HEK293 (cell line): ENCODE measurements at regions not wholly inside any gene's neighbourhood (a gene's known extent, or its start where the extent isn't known, plus 50 kb on each side); places are given as distances from the start of the nearest gene placed in this dataset.

Experiments used
- KLF16 ChIP-seq: fragments of 450-650 bp; formaldehyde crosslinking; IDR thresholded peaks from 2 replicates; pipeline ENCODE4 v1.5.1; 2017; ENCODE audit warnings: missing biosample characterization, missing genetic modification characterization
- SP2 ChIP-seq: fragments of 450-650 bp; formaldehyde crosslinking; IDR thresholded peaks from 2 replicates; pipeline ENCODE4 v1.5.1; 2016; ENCODE audit warnings: missing biosample characterization, missing genetic modification characterization
- ZBTB20 ChIP-seq: fragments of 450-650 bp; formaldehyde crosslinking; IDR thresholded peaks from 2 replicates; pipeline ENCODE4 v1.5.1; 2016; ENCODE audit warnings: missing biosample characterization, missing genetic modification characterization
- ZBTB8A ChIP-seq: fragments of 450-650 bp; formaldehyde crosslinking; IDR thresholded peaks from 2 replicates; pipeline ENCODE4 v1.5.1; 2016; ENCODE audit warnings: missing biosample characterization, missing genetic modification characterization
- ZNF114 ChIP-seq: fragments of 450-650 bp; formaldehyde crosslinking; IDR thresholded peaks from 2 replicates; pipeline ENCODE4 v1.5.0; 2017; ENCODE audit warnings: missing biosample characterization, missing genetic modification characterization
- ZNF121 ChIP-seq: fragments of 450-650 bp; formaldehyde crosslinking; IDR thresholded peaks from 2 replicates; pipeline ENCODE4 v1.5.1; 2016; ENCODE audit warnings: missing biosample characterization, missing genetic modification characterization
- TF ChIP-seq, protein P1 (sequence below): fragments of 450-650 bp; formaldehyde crosslinking; IDR thresholded peaks from 2 replicates; pipeline ENCODE4 v1.5.1; 2016; ENCODE audit warnings: missing biosample characterization, missing genetic modification characterization
- TF ChIP-seq, protein P2 (sequence below): fragments of 450-650 bp; formaldehyde crosslinking; IDR thresholded peaks from 2 replicates; pipeline ENCODE4 v1.5.1; 2016; ENCODE audit warnings: missing biosample characterization, missing genetic modification characterization
- TF ChIP-seq, protein P3 (sequence below): fragments of 450-650 bp; formaldehyde crosslinking; IDR thresholded peaks from 2 replicates; pipeline ENCODE4 v1.5.1; 2016; ENCODE audit warnings: missing biosample characterization, missing genetic modification characterization
- TF ChIP-seq, protein P4 (sequence below): fragments of 450-650 bp; formaldehyde crosslinking; IDR thresholded peaks from 2 replicates; pipeline ENCODE4 v1.5.1; 2016; ENCODE audit warnings: missing biosample characterization, missing genetic modification characterization

DNA sequence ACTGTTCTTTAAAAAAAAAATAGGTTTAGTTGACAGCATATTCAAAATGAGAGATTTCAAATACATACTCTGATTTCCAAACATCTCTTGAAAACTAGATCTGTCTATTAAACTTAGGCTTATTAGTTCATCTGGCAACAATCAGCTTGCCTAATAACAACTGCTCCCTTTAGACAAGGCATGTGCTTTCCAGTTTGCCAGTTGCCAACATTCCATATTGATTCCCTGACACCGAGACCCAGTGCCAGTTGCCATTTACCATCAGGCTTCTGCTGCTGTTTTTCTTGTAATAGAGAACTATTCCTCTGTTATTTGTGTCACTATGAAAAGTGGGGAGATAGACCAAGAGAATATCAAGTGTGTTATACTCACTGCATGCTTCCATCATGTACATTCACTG is 256.0 kb downstream of the C1D start:
- TF ChIP-seq, protein P1, sequence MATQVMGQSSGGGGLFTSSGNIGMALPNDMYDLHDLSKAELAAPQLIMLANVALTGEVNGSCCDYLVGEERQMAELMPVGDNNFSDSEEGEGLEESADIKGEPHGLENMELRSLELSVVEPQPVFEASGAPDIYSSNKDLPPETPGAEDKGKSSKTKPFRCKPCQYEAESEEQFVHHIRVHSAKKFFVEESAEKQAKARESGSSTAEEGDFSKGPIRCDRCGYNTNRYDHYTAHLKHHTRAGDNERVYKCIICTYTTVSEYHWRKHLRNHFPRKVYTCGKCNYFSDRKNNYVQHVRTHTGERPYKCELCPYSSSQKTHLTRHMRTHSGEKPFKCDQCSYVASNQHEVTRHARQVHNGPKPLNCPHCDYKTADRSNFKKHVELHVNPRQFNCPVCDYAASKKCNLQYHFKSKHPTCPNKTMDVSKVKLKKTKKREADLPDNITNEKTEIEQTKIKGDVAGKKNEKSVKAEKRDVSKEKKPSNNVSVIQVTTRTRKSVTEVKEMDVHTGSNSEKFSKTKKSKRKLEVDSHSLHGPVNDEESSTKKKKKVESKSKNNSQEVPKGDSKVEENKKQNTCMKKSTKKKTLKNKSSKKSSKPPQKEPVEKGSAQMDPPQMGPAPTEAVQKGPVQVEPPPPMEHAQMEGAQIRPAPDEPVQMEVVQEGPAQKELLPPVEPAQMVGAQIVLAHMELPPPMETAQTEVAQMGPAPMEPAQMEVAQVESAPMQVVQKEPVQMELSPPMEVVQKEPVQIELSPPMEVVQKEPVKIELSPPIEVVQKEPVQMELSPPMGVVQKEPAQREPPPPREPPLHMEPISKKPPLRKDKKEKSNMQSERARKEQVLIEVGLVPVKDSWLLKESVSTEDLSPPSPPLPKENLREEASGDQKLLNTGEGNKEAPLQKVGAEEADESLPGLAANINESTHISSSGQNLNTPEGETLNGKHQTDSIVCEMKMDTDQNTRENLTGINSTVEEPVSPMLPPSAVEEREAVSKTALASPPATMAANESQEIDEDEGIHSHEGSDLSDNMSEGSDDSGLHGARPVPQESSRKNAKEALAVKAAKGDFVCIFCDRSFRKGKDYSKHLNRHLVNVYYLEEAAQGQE (tag by site-specific recombination) = no peak
- no peak for TF ChIP-seq ZNF121 (tag by site-specific recombination)
- TF ChIP-seq, protein P2, sequence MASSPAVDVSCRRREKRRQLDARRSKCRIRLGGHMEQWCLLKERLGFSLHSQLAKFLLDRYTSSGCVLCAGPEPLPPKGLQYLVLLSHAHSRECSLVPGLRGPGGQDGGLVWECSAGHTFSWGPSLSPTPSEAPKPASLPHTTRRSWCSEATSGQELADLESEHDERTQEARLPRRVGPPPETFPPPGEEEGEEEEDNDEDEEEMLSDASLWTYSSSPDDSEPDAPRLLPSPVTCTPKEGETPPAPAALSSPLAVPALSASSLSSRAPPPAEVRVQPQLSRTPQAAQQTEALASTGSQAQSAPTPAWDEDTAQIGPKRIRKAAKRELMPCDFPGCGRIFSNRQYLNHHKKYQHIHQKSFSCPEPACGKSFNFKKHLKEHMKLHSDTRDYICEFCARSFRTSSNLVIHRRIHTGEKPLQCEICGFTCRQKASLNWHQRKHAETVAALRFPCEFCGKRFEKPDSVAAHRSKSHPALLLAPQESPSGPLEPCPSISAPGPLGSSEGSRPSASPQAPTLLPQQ = no peak
- no peak for TF ChIP-seq ZNF114 (tag by site-specific recombination)
- TF ChIP-seq, protein P3, sequence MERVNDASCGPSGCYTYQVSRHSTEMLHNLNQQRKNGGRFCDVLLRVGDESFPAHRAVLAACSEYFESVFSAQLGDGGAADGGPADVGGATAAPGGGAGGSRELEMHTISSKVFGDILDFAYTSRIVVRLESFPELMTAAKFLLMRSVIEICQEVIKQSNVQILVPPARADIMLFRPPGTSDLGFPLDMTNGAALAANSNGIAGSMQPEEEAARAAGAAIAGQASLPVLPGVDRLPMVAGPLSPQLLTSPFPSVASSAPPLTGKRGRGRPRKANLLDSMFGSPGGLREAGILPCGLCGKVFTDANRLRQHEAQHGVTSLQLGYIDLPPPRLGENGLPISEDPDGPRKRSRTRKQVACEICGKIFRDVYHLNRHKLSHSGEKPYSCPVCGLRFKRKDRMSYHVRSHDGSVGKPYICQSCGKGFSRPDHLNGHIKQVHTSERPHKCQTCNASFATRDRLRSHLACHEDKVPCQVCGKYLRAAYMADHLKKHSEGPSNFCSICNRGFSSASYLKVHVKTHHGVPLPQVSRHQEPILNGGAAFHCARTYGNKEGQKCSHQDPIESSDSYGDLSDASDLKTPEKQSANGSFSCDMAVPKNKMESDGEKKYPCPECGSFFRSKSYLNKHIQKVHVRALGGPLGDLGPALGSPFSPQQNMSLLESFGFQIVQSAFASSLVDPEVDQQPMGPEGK (tag by site-specific recombination) = no peak
- no peak for TF ChIP-seq ZBTB8A (tag by site-specific recombination)
- no peak for TF ChIP-seq KLF16 (tag by site-specific recombination)
- TF ChIP-seq SP2 = no peak
- TF ChIP-seq, protein P4, sequence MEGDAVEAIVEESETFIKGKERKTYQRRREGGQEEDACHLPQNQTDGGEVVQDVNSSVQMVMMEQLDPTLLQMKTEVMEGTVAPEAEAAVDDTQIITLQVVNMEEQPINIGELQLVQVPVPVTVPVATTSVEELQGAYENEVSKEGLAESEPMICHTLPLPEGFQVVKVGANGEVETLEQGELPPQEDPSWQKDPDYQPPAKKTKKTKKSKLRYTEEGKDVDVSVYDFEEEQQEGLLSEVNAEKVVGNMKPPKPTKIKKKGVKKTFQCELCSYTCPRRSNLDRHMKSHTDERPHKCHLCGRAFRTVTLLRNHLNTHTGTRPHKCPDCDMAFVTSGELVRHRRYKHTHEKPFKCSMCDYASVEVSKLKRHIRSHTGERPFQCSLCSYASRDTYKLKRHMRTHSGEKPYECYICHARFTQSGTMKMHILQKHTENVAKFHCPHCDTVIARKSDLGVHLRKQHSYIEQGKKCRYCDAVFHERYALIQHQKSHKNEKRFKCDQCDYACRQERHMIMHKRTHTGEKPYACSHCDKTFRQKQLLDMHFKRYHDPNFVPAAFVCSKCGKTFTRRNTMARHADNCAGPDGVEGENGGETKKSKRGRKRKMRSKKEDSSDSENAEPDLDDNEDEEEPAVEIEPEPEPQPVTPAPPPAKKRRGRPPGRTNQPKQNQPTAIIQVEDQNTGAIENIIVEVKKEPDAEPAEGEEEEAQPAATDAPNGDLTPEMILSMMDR (tag by site-specific recombination) = no peak
- TF ChIP-seq ZBTB20 (tag by site-specific recombination) = no peak
